GM12878 (cell line): ENCODE measurements at regions not wholly inside any gene's neighbourhood (a gene's known extent, or its start where the extent isn't known, plus 50 kb on each side); places are given as distances from the start of the nearest gene placed in this dataset. TPM values are rescaled to one million over a fixed set of nuclear protein-coding genes. Genes with fewer than 3 reads are reported as not detected.
A peak's percentile ranks its signal among the peaks of the same experiment; 100 is the strongest.

ENCODE experiments used
- small RNA-seq: library from RNA; depleted of rRNA; stranded (forward); fragments of <200 nt; gene quantifications from one replicate; pipeline ENCODE3, GENCODE V24; 2014

Small RNAs in the stretch of these regions (small RNA-seq; reads per million reads assigned to genes)
- gene RF00105 (not detected), gene SNORD115-1 (not detected), gene SNORD115-10 (0.16 reads per million), gene SNORD115-11 (not detected), gene SNORD115-12 (not detected), gene SNORD115-14 (not detected), gene SNORD115-15 (not detected), gene SNORD115-16 (not detected), gene SNORD115-17 (not detected), gene SNORD115-18 (not detected), gene SNORD115-19 (not detected), gene SNORD115-2 (not detected), gene SNORD115-20 (not detected), gene SNORD115-21 (not detected), gene SNORD115-22 (not detected), gene SNORD115-23 (not detected), gene SNORD115-24 (not detected), gene SNORD115-25 (not detected), gene SNORD115-27 (not detected), gene SNORD115-28 (not detected), gene SNORD115-29 (not detected), gene SNORD115-3 (not detected), gene SNORD115-30 (not detected), gene SNORD115-31 (not detected), gene SNORD115-32 (not detected), gene SNORD115-33 (not detected), gene SNORD115-34 (not detected), gene SNORD115-35 (not detected), gene SNORD115-36 (not detected), gene SNORD115-37 (not detected), gene SNORD115-38 (not detected), gene SNORD115-39 (not detected), gene SNORD115-4 (not detected), gene SNORD115-40 (not detected), gene SNORD115-41 (0.12 reads per million), gene SNORD115-42 (not detected), gene SNORD115-43 (not detected), gene SNORD115-44 (0.16 reads per million), gene SNORD115-45 (not detected), gene SNORD115-46 (not detected), gene SNORD115-47 (not detected), gene SNORD115-5 (not detected), gene SNORD115-6 (not detected), gene SNORD115-7 (not detected), gene SNORD115-8 (not detected), gene SNORD115-9 (not detected), gene SNORD116-1 (1.5 reads per million, percentile 49 among the genes with 10 or more reads in this experiment), gene SNORD116-10 (not detected), gene SNORD116-11 (0.16 reads per million), gene SNORD116-12 (0.35 reads per million), gene SNORD116-13 (1.4 reads per million, percentile 45 among the genes with 10 or more reads in this experiment), gene SNORD116-14 (5.2 reads per million, percentile 89 among the genes with 10 or more reads in this experiment), gene SNORD116-15 (5.0 reads per million, percentile 88 among the genes with 10 or more reads in this experiment), gene SNORD116-16 (23.4 reads per million, percentile 97 among the genes with 10 or more reads in this experiment), gene SNORD116-17 (0.20 reads per million), gene SNORD116-18 (not detected), gene SNORD116-19 (0.12 reads per million), gene SNORD116-2 (0.47 reads per million, percentile 7 among the genes with 10 or more reads in this experiment), gene SNORD116-22 (not detected), gene SNORD116-23 (2.1 reads per million, percentile 63 among the genes with 10 or more reads in this experiment), gene SNORD116-24 (16.3 reads per million, percentile 97 among the genes with 10 or more reads in this experiment), gene SNORD116-25 (39.0 reads per million, percentile 98 among the genes with 10 or more reads in this experiment), gene SNORD116-29 (5.5 reads per million, percentile 90 among the genes with 10 or more reads in this experiment), gene SNORD116-3 (not detected), gene SNORD116-30 (not detected), gene SNORD116-5 (not detected), gene SNORD116-6 (0.66 reads per million, percentile 17 among the genes with 10 or more reads in this experiment), gene SNORD116-7 (not detected), gene SNORD116-8 (6.2 reads per million, percentile 91 among the genes with 10 or more reads in this experiment), gene SNORD116-9 (not detected)
